Muscle of leg (tissue), 3 donors: ENCODE measurements at regions not wholly inside any gene's neighbourhood (a gene's known extent, or its start where the extent isn't known, plus 50 kb on each side); places are given as distances from the start of the nearest gene placed in this dataset.
A peak's percentile ranks its signal among the peaks of the same experiment; 100 is the strongest.
"Not testable (repeated sequence)": the region's sequence is repeated elsewhere in the genome, so short reads cannot be mapped to it uniquely, and the experiment has no call there.

ENCODE experiments used
- DNase-seq: peaks from one replicate; pipeline ENCODE4 v3.0.0; 2013
- H3K27ac ChIP-seq: one replicate; pipeline ENCODE4 v1.5.1; 2013; ENCODE audit warnings: mild to moderate bottlenecking, low read length, control low read depth
- H3K27me3 ChIP-seq: one replicate; pipeline ENCODE4 v1.6.1; 2013; ENCODE audit warnings: low read length; ENCODE audit not compliant: control insufficient read depth, insufficient read depth
- H3K36me3 ChIP-seq: one replicate; pipeline ENCODE4 v1.6.1; 2013; ENCODE audit warnings: low read length; ENCODE audit not compliant: control insufficient read depth, insufficient read depth
- H3K4me1 ChIP-seq: one replicate; pipeline ENCODE4 v1.6.1; 2013; ENCODE audit warnings: low read length; ENCODE audit not compliant: control insufficient read depth, insufficient read depth
- H3K4me3 ChIP-seq: one replicate; pipeline ENCODE4 v1.5.1; 2013; ENCODE audit warnings: low read length, control low read depth
- H3K9me3 ChIP-seq: replicated peaks from 2 replicates; pipeline ENCODE4 v1.6.1; 2013; ENCODE audit warnings: low read depth, low read length; ENCODE audit not compliant: control insufficient read depth
- WGBS: methylation state at CpG from one replicate; pipeline ENCODE4 v1.1.5; 2013; ENCODE audit warnings: missing lambda C conversion rate; ENCODE audit not compliant: insufficient coverage; 5-methylcytosine and 5-hydroxymethylcytosine counted together

DNA sequence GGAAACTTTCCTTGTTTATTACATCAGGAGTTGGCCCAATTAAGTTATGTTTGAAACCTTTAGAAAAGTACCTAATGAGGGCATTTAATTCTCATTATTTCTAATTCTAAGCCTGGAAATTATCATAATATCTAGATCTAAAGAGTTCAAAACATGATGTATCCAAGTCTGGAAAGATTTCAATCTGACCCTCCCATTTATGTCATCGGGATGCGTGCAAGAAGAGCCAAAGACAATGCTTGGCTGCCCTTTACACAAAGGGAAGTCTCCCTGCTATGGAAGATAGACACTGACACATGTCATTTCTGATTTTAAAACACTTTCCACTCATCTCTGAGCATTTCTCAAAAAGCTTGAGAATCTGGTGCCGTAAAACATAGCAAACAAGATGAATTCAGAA, 222.4 kb downstream of the ANTXR2 start:
- no peaks in the 10 kb centered on the region for H3K4me1 ChIP-seq
- H3K9me3 ChIP-seq: no peaks in the 10 kb centered on the region
- no peaks in the 10 kb centered on the region for H3K27me3 ChIP-seq
- peak; percentile 77 for DNase-seq
- no peak overlapping the region for H3K4me3 ChIP-seq
- 78% methylated on average over 3 of the region's 3 CpGs for WGBS
- no peaks in the 10 kb centered on the region for H3K36me3 ChIP-seq
- peak overlapping the region; percentile 33 for H3K27ac ChIP-seq

DNA sequence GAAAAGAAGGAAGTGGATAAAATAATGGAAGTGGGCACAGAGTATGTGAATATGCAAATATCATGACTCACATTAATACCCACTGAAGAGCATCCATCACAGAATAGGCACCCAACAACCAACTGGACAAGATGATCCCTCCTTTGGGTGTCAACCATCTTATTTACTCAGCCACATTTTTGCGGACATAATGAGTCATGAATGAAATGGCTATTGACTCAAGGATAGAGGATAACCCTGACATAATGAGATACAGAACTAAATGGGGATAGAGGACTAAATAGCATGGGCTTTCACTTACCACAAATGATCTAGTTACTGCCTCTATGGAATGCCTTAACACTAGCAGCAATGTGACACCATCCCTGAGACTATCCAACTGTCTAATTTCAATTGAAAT, 224.7 kb downstream of the ANTXR2 start:
- WGBS: no CpG with 5 or more reads among the region's 1 CpG
- no peaks in the 10 kb centered on the region for H3K36me3 ChIP-seq
- H3K4me1 ChIP-seq: no peaks in the 10 kb centered on the region
- no peak overlapping the region for H3K4me3 ChIP-seq
- peaks cover 2% of the 10 kb centered on the region for H3K9me3 ChIP-seq
- no peak for DNase-seq
- no peak overlapping the region for H3K27ac ChIP-seq
- no peaks in the 10 kb centered on the region for H3K27me3 ChIP-seq

DNA sequence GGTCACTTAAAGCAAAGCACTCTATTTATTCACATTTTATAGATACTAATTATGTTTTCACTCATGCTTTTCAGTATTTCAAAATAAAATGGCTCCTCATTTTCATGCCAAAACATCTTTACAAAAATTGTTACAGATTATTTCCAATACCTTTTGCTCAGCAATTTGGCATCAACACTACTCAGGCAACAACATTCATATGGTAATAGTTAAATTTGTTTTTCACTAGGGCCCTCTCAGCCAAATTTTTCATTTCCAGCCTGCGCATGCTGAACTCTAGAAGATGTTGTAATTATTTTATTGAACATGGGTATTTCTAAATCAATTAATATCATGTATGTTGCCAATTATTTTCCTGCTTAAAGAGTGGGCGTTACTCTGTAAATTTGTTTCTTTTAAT, 225.6 kb downstream of the ANTXR2 start:
- DNase-seq: peak; percentile 82
- WGBS: no CpG with 5 or more reads among the region's 2 CpGs
- H3K4me3 ChIP-seq: no peak overlapping the region

DNA sequence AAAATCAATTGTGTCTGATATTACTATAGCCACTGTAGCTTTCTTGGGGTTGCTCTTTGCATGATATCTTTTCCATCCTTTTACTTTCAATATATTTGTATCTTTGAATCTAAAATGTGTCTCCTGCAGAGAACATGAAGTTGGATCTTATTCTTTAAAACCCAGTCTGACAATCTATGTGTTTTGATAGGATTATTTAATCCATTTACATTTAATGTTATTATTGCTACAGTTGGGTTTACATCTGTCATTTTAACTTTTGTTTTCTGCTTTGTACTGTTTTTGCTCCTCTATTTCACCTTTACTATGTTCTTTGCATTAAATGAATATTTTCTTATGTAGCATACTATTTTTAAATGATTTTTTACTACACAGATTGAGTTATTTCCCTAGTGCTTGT, 230.9 kb downstream of the ANTXR2 start:
- no peak for DNase-seq
- no peak overlapping the region for H3K27ac ChIP-seq
- no peak overlapping the region for H3K4me3 ChIP-seq
- H3K9me3 ChIP-seq: peaks cover 2% of the 10 kb centered on the region
- no peaks in the 10 kb centered on the region for H3K4me1 ChIP-seq
- no peaks in the 10 kb centered on the region for H3K27me3 ChIP-seq
- no peaks in the 10 kb centered on the region for H3K36me3 ChIP-seq

More for the DNA sequence above, 225.6 kb downstream of the ANTXR2 start:
- H3K9me3 ChIP-seq: peaks cover 2% of the 10 kb centered on the region
- H3K36me3 ChIP-seq: no peaks in the 10 kb centered on the region
- no peaks in the 10 kb centered on the region for H3K27me3 ChIP-seq
- no peak overlapping the region for H3K27ac ChIP-seq
- H3K4me1 ChIP-seq: no peaks in the 10 kb centered on the region

DNA sequence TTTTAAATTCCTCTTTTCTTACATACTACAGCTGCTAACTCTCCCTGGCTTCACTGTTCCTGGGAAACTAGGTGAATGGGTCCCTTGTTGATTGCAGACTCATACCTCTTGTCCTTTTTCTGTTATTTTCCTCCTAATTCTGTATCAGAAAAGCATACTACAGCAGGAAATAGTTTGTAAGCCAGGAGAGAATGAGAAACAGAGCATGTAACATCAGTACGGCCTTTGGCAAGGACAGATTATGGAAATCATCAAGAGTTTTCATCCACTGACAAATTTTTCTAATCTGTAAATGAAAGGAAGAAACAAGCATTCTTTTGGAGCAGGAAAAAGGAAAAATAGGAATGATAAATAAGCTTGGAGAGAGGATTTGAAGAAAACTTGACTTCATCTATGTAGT, 239.2 kb downstream of the ANTXR2 start:
- no peaks in the 10 kb centered on the region for H3K9me3 ChIP-seq
- peak; percentile 92 for DNase-seq
- no CpG with 5 or more reads among the region's 1 CpG for WGBS
- H3K36me3 ChIP-seq: no peaks in the 10 kb centered on the region
- H3K4me1 ChIP-seq: no peaks in the 10 kb centered on the region
- peak overlapping the region; percentile 32 for H3K27ac ChIP-seq
- H3K4me3 ChIP-seq: no peak overlapping the region
- no peaks in the 10 kb centered on the region for H3K27me3 ChIP-seq

DNA sequence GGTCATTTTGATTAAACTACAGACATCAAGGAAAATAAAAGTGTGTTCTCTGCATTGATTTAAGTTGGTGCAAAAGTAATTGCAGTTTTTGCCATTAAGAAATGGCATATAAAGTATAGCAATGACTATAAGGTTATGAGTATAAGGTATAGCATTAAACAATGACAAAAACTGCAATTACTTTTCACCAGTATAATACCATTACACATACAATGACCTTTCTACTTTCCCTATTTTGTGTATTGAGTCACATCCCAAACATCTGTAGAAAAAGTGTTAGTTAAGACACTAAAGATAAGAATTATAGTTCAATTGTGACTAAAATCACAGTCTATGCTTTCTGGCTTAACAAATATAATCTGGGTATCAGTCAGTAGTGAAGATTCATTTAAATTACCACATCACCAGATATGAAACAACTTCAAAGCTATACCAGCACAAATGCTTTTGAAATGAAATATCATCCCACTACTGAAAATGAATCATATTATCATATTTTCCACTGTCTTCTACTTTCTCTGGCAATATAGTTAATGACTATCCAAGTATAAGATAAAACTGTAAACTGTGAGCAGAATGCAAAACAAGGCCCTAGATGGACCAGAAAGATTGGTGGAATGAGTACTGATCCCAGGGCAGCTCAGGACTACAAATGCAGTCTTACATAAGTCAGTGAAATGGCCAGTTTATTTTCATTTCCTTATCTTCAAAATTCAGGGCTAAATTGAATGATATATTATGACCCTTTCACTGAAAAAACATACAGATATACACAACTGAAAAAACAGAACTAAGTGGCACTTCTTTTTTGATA, 241.1 kb downstream of the ANTXR2 start:
- no peaks in the 10 kb centered on the region for H3K36me3 ChIP-seq
- no peak overlapping the region for H3K27ac ChIP-seq
- no peak overlapping the region for H3K4me3 ChIP-seq
- DNase-seq: no peak
- no peaks in the 10 kb centered on the region for H3K9me3 ChIP-seq
- no peaks in the 10 kb centered on the region for H3K27me3 ChIP-seq
- no peaks in the 10 kb centered on the region for H3K4me1 ChIP-seq

DNA sequence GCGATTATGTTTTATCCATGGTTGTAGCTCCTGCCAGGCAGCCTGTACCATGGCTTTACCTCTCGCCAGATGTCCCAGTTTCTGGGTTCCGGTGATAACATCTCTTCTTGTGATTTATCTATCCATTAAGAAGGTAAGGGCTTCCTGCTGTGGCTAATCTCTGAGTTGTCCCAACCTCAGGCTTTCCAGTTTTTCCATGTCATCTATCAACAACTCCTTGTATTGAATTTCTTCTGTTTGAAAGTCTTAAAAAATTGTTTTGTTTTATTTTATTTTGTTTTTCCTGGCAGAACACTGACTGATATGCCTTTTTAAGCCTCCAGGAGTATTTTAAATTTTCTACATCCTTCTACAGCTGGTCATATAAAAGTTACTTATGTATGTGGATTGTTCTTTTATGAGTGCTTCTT, 241.9 kb downstream of the ANTXR2 start:
- WGBS: no CpG with 5 or more reads among the region's 3 CpGs
- H3K9me3 ChIP-seq: no peaks in the 10 kb centered on the region
- H3K36me3 ChIP-seq: no peaks in the 10 kb centered on the region
- DNase-seq: no peak
- H3K4me3 ChIP-seq: no peak overlapping the region
- no peaks in the 10 kb centered on the region for H3K27me3 ChIP-seq
- no peaks in the 10 kb centered on the region for H3K4me1 ChIP-seq
- H3K27ac ChIP-seq: no peak overlapping the region

DNA sequence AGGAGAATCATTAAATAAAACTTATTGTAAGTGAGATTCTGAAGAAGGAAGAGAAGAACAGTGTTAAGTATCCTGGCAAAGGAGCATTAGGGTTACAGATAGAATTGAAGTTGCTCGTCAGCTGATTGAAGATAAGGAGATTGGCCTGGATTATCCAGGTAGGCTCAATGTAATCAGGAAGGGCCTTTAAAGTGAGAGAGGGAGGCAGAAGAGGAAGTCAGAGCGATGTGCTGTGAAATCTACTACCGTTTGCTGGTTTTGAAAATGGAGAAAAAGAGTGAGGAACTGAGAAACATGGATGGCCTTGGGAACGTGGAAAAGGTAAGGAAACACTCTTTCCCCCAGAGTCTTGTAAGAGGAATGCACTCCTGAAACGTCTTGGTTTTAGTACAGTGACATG, 245.7 kb downstream of the ANTXR2 start:
- Histone ChIP-seq H3K36me3 (no peaks in the 10 kb centered on the region), H3K4me3 (no peak overlapping the region), H3K9me3 (no peaks in the 10 kb centered on the region), H3K27ac (no peak overlapping the region), H3K27me3 (no peaks in the 10 kb centered on the region), H3K4me1 (no peaks in the 10 kb centered on the region)
- WGBS: 100% methylated on average over 2 of the region's 5 CpGs
- no peak for DNase-seq

DNA sequence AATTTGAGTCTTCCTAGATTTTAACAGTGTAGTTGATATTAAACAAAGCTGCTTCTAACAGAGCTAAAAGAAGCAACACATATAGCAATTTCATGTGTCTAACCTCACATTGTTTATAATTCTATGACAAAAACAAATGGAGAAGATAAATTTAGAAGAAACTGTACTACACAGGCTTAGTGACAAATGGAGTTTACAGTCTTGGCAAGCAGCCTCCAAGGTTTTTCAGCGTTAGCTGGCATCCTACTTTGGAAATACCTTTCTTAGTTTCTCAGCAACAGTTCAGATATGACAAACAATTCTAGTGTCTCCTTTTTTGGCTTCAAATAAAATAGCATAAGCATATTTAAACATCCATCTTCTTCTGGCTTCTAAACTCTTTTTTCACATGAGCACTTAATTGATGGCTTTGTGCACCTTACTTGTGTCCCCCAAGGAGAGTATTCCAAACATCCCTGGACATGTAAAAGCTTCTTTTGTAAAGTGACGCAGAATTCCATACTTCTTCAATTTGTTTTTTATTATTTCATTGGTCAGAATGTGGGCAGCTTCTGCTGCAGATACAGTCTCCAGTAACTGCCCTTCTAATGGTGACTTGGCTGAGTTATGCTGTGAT, 249.8 kb downstream of the ANTXR2 start:
- 20% methylated on average over 1 of the region's 2 CpGs for WGBS
- Histone ChIP-seq H3K27ac (no peak overlapping the region), H3K9me3 (no peaks in the 10 kb centered on the region), H3K4me1 (no peaks in the 10 kb centered on the region), H3K27me3 (no peaks in the 10 kb centered on the region), H3K4me3 (no peak overlapping the region), H3K36me3 (no peaks in the 10 kb centered on the region)
- DNase-seq: peak; percentile 65

DNA sequence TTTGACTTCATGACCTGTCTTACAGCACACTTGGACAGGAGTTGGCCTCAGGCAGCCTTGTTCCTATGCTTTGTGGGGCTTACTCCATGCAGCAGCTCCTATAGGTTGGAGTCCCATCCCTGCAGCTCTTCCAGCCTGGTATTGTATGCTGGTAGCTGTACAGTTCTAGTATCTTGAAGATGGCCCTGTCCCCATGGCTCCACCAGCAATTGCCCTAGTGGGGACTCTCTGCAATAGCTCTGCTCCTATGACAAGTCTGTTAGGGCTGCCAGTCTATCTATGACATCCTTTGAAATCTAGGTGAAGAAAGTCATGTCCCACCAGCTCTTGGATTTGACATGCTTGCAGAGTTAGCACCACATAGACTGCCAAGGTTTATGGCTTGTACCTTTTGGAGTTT, 252.6 kb downstream of the ANTXR2 start:
- H3K27me3 ChIP-seq: no peaks in the 10 kb centered on the region
- H3K27ac ChIP-seq: no peak overlapping the region
- H3K4me3 ChIP-seq: no peak overlapping the region
- no peaks in the 10 kb centered on the region for H3K4me1 ChIP-seq
- DNase-seq: no peak
- H3K36me3 ChIP-seq: no peaks in the 10 kb centered on the region
- H3K9me3 ChIP-seq: no peaks in the 10 kb centered on the region

DNA sequence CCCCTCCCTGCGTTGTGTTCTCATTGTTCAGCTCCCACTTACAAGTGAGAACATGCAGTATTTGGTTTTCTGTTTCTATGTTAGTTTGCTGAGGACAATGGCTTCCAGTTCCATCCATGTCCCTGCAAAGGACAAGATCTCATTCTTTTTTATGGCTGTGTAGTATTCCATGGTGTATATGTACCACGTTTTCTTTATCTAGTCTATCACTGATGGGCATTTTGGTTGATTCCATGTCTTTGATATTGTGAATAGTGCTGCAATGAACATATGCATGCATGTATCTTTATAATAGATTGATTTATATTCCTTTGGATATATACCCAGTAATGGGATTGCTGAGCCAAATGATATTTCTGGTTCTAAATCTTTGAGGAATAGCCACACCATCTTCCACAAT, 265.1 kb downstream of the ANTXR2 start:
- not testable (repeated sequence) for H3K4me1 ChIP-seq, H3K9me3 ChIP-seq, H3K27me3 ChIP-seq, H3K27ac ChIP-seq, H3K4me3 ChIP-seq, DNase-seq, H3K36me3 ChIP-seq
- no CpG with 5 or more reads among the region's 2 CpGs for WGBS
